GM23338 (cell line): ENCODE measurements at regions not wholly inside any gene's neighbourhood (a gene's known extent, or its start where the extent isn't known, plus 50 kb on each side); places are given as distances from the start of the nearest gene placed in this dataset.

ENCODE experiments used
- ATAC-seq: fragments of 200-7000 bp; cut with Tn5 transposase; 3 replicates; pipeline ENCODE4 v1.9.1; 2020
- DNase-seq: peaks from one replicate; pipeline ENCODE4 v3.0.0-alpha.2; 2015; ENCODE audit warnings: low spot score
- H2AFZ ChIP-seq: fragments of 200-600 bp; sonication (generic); 2 replicates; pipeline ENCODE4 v1.8.0; 2016; ENCODE audit warnings: antibody characterized with exemption, mild to moderate bottlenecking, moderate library complexity
- H3F3A ChIP-seq: fragments of 200-600 bp; sonication (generic); replicated peaks from 2 replicates; pipeline ENCODE4 v1.8.0; 2017; ENCODE audit warnings: antibody characterized with exemption, mixed run types, low read depth
- H3K27ac ChIP-seq: fragments of 200-600 bp; sonication (generic); 2 replicates; pipeline ENCODE4 v1.6.1; 2016; ENCODE audit warnings: low read depth
- H3K27me3 ChIP-seq: fragments of 200-600 bp; sonication (generic); 2 replicates; pipeline ENCODE4 v1.8.0; 2016; ENCODE audit warnings: mild to moderate bottlenecking, mixed run types, moderate library complexity; ENCODE audit not compliant: insufficient read depth
- H3K36me3 ChIP-seq: fragments of 200-600 bp; sonication (generic); 2 replicates; pipeline ENCODE4 v1.8.0; 2016; ENCODE audit warnings: mild to moderate bottlenecking; ENCODE audit not compliant: insufficient read depth
- H3K4me1 ChIP-seq: fragments of 200-600 bp; sonication (generic); 2 replicates; pipeline ENCODE4 v1.8.0; 2016; ENCODE audit warnings: mild to moderate bottlenecking, moderate library complexity; ENCODE audit not compliant: insufficient read depth
- H3K4me2 ChIP-seq: fragments of 200-600 bp; sonication (generic); 2 replicates; pipeline ENCODE4 v1.7.1; 2017; ENCODE audit warnings: mixed run types
- H3K4me3 ChIP-seq: fragments of 200-600 bp; sonication (generic); 2 replicates; pipeline ENCODE4 v1.6.1; 2016; ENCODE audit warnings: mixed run types
- H3K79me2 ChIP-seq: fragments of 200-600 bp; sonication (generic); replicated peaks from 2 replicates; pipeline ENCODE4 v1.8.0; 2017; ENCODE audit warnings: mild to moderate bottlenecking; ENCODE audit not compliant: insufficient read depth
- H3K9me2 ChIP-seq: fragments of 200-600 bp; sonication (generic); 2 replicates; pipeline ENCODE4 v1.8.0; 2017; ENCODE audit not compliant: insufficient read depth
- H4K20me1 ChIP-seq: fragments of 200-600 bp; sonication (generic); replicated peaks from 2 replicates; pipeline ENCODE4 v1.8.0; 2017; ENCODE audit warnings: mild to moderate bottlenecking; ENCODE audit not compliant: insufficient read depth
- H3K27ac Mint-ChIP-seq: 2 replicates; pipeline ENCODE4 v1.8.0; 2020; ENCODE audit warnings: inconsistent platforms, mild to moderate bottlenecking, moderate library complexity, mixed read lengths
- H3K27me3 Mint-ChIP-seq: 3 replicates; pipeline ENCODE4 v1.8.0; 2022; ENCODE audit warnings: low read depth, mild to moderate bottlenecking, moderate library complexity, mixed read lengths, inconsistent platforms; ENCODE audit not compliant: insufficient read depth, poor library complexity
- H3K36me3 Mint-ChIP-seq: 3 replicates; pipeline ENCODE4 v1.8.0; 2021; ENCODE audit warnings: low read depth, mild to moderate bottlenecking, inconsistent platforms, moderate library complexity, mixed read lengths
- H3K4me1 Mint-ChIP-seq: 3 replicates; pipeline ENCODE4 v1.8.0; 2020; ENCODE audit warnings: mild to moderate bottlenecking, inconsistent platforms, mixed read lengths
- H3K4me3 Mint-ChIP-seq: 3 replicates; pipeline ENCODE4 v1.8.0; 2021; ENCODE audit warnings: moderate library complexity, mild to moderate bottlenecking, inconsistent platforms, mixed read lengths
- H3K9me3 Mint-ChIP-seq: 3 replicates; pipeline ENCODE4 v1.8.0; 2020; ENCODE audit warnings: moderate library complexity, mild to moderate bottlenecking, inconsistent platforms, mixed read lengths
- CTCF ChIP-seq, 2 experiments: fragments of 200-600 bp in 1 of 2; sonication (generic) in 1 of 2; conservative IDR thresholded peaks; 2 replicates each; pipeline versions ENCODE4 v1.5.1 to v1.6.1; 2016 to 2017; ENCODE audit warnings: antibody characterized with exemption in 2 of 2, low read depth in 2 of 2, mild to moderate bottlenecking in 2 of 2, moderate library complexity in 1 of 2
- EZH2 ChIP-seq: fragments of 200-600 bp; sonication (generic); IDR thresholded peaks from one replicate; pipeline ENCODE4 v1.8.0; 2017; ENCODE audit warnings: antibody characterized with exemption, mild to moderate bottlenecking, low read depth; ENCODE audit not compliant: unreplicated experiment
- EZH2phosphoT487 ChIP-seq: fragments of 200-600 bp; sonication (generic); IDR thresholded peaks from one replicate; pipeline ENCODE4 v1.8.1; 2018; ENCODE audit warnings: antibody characterized with exemption; ENCODE audit not compliant: unreplicated experiment
- NANOG ChIP-seq: IDR thresholded peaks from 2 replicates; pipeline ENCODE4 v1.6.1; 2016; ENCODE audit warnings: antibody characterized with exemption, borderline replicate concordance
- REST ChIP-seq: IDR thresholded peaks from one replicate; pipeline ENCODE4 v1.6.1; 2018; ENCODE audit warnings: antibody characterized with exemption; ENCODE audit not compliant: unreplicated experiment
- STAT1 ChIP-seq: IDR thresholded peaks from one replicate; pipeline ENCODE4 v1.6.1; 2016; ENCODE audit warnings: antibody characterized with exemption; ENCODE audit not compliant: unreplicated experiment
- ZNF114 ChIP-seq: fragments of 250-450 bp; sonication (Bioruptor Pico); IDR thresholded peaks from 2 replicates; pipeline ENCODE4 v1.5.0; 2020; ENCODE audit warnings: mild to moderate bottlenecking, moderate library complexity
- TF ChIP-seq, protein P1 (sequence below): IDR thresholded peaks from 2 replicates; pipeline ENCODE4 v1.6.1; 2016; ENCODE audit warnings: antibody characterized with exemption

DNA sequence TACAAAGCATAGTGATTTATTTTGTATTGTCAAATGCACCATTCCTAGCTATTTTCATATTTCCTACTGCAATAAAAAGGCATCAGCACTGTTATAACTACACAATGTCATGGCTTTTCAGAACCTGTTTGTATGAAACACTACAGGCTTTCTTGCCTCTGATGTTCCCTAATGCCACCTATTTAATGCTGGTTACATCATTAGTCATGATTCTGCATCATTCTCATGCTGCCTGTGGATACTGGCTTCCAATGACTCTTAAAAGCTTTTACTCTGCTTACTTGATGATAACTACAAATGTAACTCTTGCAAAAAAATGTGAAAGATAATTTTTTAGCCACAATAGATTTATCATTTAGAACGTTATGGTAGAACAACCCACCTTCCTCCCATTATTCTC lies 529.4 kb downstream of the HTR7 start:
- H3K4me3 ChIP-seq, result no peak overlapping the region
- H3K9me2 ChIP-seq, result peaks cover 21% of the 10 kb centered on the region
- H3K36me3 ChIP-seq, result no peaks in the 10 kb centered on the region
- DNase-seq, result no peak
- no peak for TF ChIP-seq ZNF114 (CRISPR knock-in tag)
- TF ChIP-seq, protein P1, sequence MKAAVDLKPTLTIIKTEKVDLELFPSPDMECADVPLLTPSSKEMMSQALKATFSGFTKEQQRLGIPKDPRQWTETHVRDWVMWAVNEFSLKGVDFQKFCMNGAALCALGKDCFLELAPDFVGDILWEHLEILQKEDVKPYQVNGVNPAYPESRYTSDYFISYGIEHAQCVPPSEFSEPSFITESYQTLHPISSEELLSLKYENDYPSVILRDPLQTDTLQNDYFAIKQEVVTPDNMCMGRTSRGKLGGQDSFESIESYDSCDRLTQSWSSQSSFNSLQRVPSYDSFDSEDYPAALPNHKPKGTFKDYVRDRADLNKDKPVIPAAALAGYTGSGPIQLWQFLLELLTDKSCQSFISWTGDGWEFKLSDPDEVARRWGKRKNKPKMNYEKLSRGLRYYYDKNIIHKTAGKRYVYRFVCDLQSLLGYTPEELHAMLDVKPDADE, result no peak
- Mint-ChIP-seq H3K27me3 (peaks cover 1% of the 10 kb centered on the region), H3K4me3 (no peak overlapping the region), H3K27ac (no peak overlapping the region), H3K36me3 (no peaks in the 10 kb centered on the region; the same call in 2 of the 3 replicates), H3K4me1 (peaks cover 5% of the 10 kb centered on the region; the same call in 2 of the 3 replicates), H3K9me3 (no peaks in the 10 kb centered on the region)
- no peak overlapping the region for H3K4me2 ChIP-seq
- H3K27me3 ChIP-seq, result no peaks in the 10 kb centered on the region
- H3K79me2 ChIP-seq, result no peaks in the 10 kb centered on the region
- no peaks in the 10 kb centered on the region for H3F3A ChIP-seq
- H3K4me1 ChIP-seq, result no peaks in the 10 kb centered on the region
- no peak overlapping the region for H3K27ac ChIP-seq
- H4K20me1 ChIP-seq, result no peaks in the 10 kb centered on the region
- ATAC-seq, result no peak
- H2AFZ ChIP-seq, result no peak overlapping the region

- no peaks in the 10 kb centered on the region for H3K27me3 ChIP-seq
- no peaks in the 10 kb centered on the region for H3K4me1 ChIP-seq
- H3K4me3 Mint-ChIP-seq, result no peak overlapping the region
- H3K9me3 Mint-ChIP-seq, result no peaks in the 10 kb centered on the region
- H3K36me3 ChIP-seq, result no peaks in the 10 kb centered on the region
- peaks cover 21% of the 10 kb centered on the region for H3K9me2 ChIP-seq
- H3K27ac Mint-ChIP-seq, result no peak overlapping the region
- ATAC-seq, result no peak
- H2AFZ ChIP-seq, result no peak overlapping the region
- no peaks in the 10 kb centered on the region for H3K79me2 ChIP-seq
- H3K36me3 Mint-ChIP-seq, result no peaks in the 10 kb centered on the region; the same call in 2 of the 3 replicates
- H3K27ac ChIP-seq, result no peak overlapping the region
- H3K4me2 ChIP-seq, result no peak overlapping the region
- H3K27me3 Mint-ChIP-seq, result peaks cover 1% of the 10 kb centered on the region
- no peaks in the 10 kb centered on the region for H3F3A ChIP-seq
- DNase-seq, result no peak
- no peak for TF ChIP-seq NANOG
- TF ChIP-seq REST, result no peak
- TF ChIP-seq EZH2, result no peak
- TF ChIP-seq, protein P1, result no peak
- no peak for TF ChIP-seq STAT1
- TF ChIP-seq CTCF (conservative IDR thresholded peaks at IDR 0.05; ENCODE audit: low read depth in 2 of 2), result no peak
- no peak for TF ChIP-seq ZNF114 (CRISPR knock-in tag)
- TF ChIP-seq EZH2phosphoT487, result no peak
- H3K4me1 Mint-ChIP-seq, result peaks cover 5% of the 10 kb centered on the region; the same call in 2 of the 3 replicates
- no peaks in the 10 kb centered on the region for H4K20me1 ChIP-seq
- no peak overlapping the region for H3K4me3 ChIP-seq
Measured at GRCh38 chr10:90328896-90329295, 528.9 kb downstream of the HTR7 start.
